Thoracic aorta (tissue), 2 donors: ENCODE measurements at regions not wholly inside any gene's neighbourhood (a gene's known extent, or its start where the extent isn't known, plus 50 kb on each side); places are given as distances from the start of the nearest gene placed in this dataset.

ENCODE experiments used
- ATAC-seq: fragments of 150-250 bp; one replicate; pipeline ENCODE4 v1.8.0; 2017; ENCODE audit warnings: low read depth; ENCODE audit not compliant: insufficient number of reproducible peaks, low FRiP score
- DNase-seq: peaks from one replicate; pipeline ENCODE4 v3.0.0-alpha.2; 2020; ENCODE audit warnings: low spot score
- H3K27ac ChIP-seq, 2 donors: fragments of 200-600 bp; sonication (generic); 1 replicate in 1 of 2; 2 replicates in 1 of 2; pipeline ENCODE4 v1.5.1; 2016; ENCODE audit warnings: mild to moderate bottlenecking in 2 of 2, moderate library complexity in 2 of 2
- H3K27me3 ChIP-seq: fragments of 200-600 bp; sonication (generic); replicated peaks from 2 replicates; pipeline ENCODE4 v1.6.0; 2016; ENCODE audit warnings: mild to moderate bottlenecking; ENCODE audit not compliant: insufficient read depth
- H3K36me3 ChIP-seq: fragments of 200-600 bp; sonication (generic); one replicate; pipeline ENCODE4 v1.5.1; 2016
- H3K4me1 ChIP-seq, 2 donors: fragments of 200-600 bp; sonication (generic); 1 replicate in 1 of 2; 2 replicates in 1 of 2; pipeline versions ENCODE4 v1.5.1 to v1.6.0; 2016; ENCODE audit warnings: low read depth in 2 of 2, mild to moderate bottlenecking in 1 of 2; ENCODE audit not compliant: control insufficient read depth in 1 of 2
- H3K4me3 ChIP-seq: fragments of 200-600 bp; sonication (generic); 2 replicates; pipeline ENCODE4 v1.5.1; 2016; ENCODE audit warnings: mild to moderate bottlenecking
- H3K9me3 ChIP-seq: fragments of 200-600 bp; sonication (generic); 2 replicates; pipeline ENCODE4 v1.5.1; 2016
- CTCF ChIP-seq: fragments of 200-600 bp; sonication (generic); IDR thresholded peaks from one replicate; pipeline ENCODE4 v1.5.1; 2019; ENCODE audit warnings: antibody characterized with exemption

GRCh38 chr1:30028939-30029338, 694.4 kb downstream of the MATN1 start:
- H3K36me3 ChIP-seq = no peaks in the 10 kb centered on the region
- H3K4me3 ChIP-seq = no peak overlapping the region
- no peaks in the 10 kb centered on the region for H3K9me3 ChIP-seq
- H3K27me3 ChIP-seq = no peaks in the 10 kb centered on the region
- no peak overlapping the region for H3K27ac ChIP-seq
- TF ChIP-seq CTCF = no peak
- H3K4me1 ChIP-seq = no peaks in the 10 kb centered on the region
- DNase-seq (no peak), ATAC-seq (no peak)

GRCh38 chr1:30028283-30028682, 695.1 kb downstream of the MATN1 start:
- ATAC-seq (no peak), DNase-seq (no peak)
- Histone ChIP-seq H3K27me3 (no peaks in the 10 kb centered on the region), H3K4me3 (no peak overlapping the region), H3K36me3 (no peaks in the 10 kb centered on the region), H3K9me3 (no peaks in the 10 kb centered on the region), H3K4me1 (no peaks in the 10 kb centered on the region), H3K27ac (no peak overlapping the region)
- no peak for TF ChIP-seq CTCF

DNA sequence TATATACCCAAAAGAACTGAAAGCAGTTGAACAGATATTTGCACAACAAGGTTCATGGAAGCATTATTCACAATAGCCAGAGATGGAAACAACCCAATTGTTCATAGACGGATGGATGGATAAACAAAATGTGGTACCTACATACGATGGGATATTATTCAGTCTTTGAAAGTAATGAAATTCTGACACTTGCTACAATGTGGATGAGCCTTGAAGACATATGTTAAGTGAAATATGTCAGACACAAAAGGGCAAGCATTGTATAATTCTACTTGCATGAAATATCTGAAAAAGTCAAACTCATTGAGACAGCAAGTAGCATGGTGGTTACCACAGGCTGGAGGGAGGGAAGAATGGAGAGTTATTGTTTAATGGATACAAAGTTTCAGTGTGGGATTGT, 696.1 kb downstream of the MATN1 start:
- H3K27ac ChIP-seq = no peak overlapping the region
- no peaks in the 10 kb centered on the region for H3K27me3 ChIP-seq
- H3K4me1 ChIP-seq = no peaks in the 10 kb centered on the region
- TF ChIP-seq CTCF = no peak
- ATAC-seq (no peak), DNase-seq (no peak)
- no peak overlapping the region for H3K4me3 ChIP-seq
- no peaks in the 10 kb centered on the region for H3K9me3 ChIP-seq
- no peaks in the 10 kb centered on the region for H3K36me3 ChIP-seq

DNA sequence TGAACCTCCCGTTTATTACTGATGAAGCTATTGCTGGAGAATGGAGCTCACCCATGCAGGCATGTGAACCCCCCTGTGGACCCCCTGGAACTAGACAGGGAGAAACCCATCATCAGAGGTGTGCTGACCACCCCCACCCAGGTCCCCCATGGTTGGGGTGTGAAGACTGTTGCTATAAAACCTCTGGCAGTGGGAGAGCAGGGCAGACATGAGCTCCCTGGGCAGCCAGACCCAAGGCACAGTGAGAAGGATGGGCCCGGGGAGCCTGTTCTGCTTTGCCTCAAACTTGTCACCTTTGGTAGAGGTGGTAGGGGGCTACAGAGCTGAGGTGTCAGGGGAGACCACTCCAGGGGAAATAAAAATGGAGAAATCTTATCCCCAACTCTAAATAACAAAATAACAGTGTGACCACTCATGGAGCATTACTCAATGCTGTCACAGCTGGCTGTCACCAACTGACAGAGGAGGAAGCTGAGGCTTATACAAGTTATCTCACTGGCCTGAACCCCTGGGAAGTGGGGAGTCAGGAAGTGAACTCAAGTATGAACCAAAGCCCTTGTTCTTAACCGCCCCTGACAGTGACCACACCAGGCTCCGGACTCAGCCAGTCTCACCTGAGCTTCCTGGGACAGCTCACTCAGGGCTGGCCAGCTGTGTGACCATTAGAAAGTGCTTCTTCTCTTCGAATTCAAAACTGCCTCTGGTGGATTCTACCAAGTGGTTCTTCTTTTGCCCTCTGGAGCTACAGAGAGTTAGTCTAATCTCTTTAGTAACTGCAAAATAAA, 698.8 kb downstream of the MATN1 start:
- ATAC-seq (no peak), DNase-seq (no peak)
- H3K27ac ChIP-seq = no peak overlapping the region
- TF ChIP-seq CTCF = no peak
- H3K4me1 ChIP-seq = no peaks in the 10 kb centered on the region
- no peaks in the 10 kb centered on the region for H3K9me3 ChIP-seq
- H3K4me3 ChIP-seq = no peak overlapping the region
- H3K27me3 ChIP-seq = no peaks in the 10 kb centered on the region
- no peaks in the 10 kb centered on the region for H3K36me3 ChIP-seq

DNA sequence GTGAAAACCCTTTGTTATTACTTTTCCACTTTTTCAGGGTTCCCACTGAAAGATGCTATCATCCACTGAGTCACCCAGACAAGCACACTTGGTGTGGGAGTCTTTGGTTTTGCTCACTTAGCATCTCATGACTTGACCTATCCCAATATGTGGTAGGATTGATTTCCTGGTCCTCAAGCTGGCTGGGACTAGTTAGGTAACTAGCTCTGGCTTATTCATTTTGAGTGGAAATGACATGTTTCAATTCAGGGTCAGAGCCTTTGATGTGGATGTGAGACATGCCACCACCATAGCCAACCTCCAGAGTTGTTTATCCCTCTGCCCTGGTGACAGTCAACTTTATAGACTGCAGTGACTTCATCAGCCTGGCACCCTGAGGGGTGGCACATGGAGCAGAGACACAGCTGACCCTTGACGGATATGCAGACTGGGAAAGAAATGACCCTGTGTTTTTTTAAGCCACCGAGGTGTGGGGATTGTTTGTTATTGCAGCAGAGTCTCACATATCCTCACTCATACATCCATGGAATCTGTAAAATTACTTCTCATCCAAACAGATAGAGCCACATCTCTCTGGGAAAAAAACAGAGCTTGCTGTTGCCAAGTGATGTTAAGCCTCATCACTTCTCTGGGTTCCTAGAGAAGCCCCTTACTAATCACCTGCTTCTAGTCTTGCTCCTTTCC, 699.9 kb downstream of the MATN1 start:
- TF ChIP-seq CTCF = no peak
- H3K27ac ChIP-seq = no peak overlapping the region
- H3K27me3 ChIP-seq = no peaks in the 10 kb centered on the region
- no peak for ATAC-seq
- no peaks in the 10 kb centered on the region for H3K9me3 ChIP-seq
- no peaks in the 10 kb centered on the region for H3K4me1 ChIP-seq
- DNase-seq = no peak
- H3K36me3 ChIP-seq = no peaks in the 10 kb centered on the region
- no peak overlapping the region for H3K4me3 ChIP-seq
